GM12878 (cell line): ENCODE measurements at regions not wholly inside any gene's neighbourhood (a gene's known extent, or its start where the extent isn't known, plus 50 kb on each side); places are given as distances from the start of the nearest gene placed in this dataset.

Experiments
- ATAC-seq: fragments of 200-7000 bp; cut with Tn5 transposase; 3 replicates; pipeline ENCODE4 v1.9.1; 2020; ENCODE audit warnings: mild to moderate bottlenecking, moderate library complexity
- BruUV-seq: library from RNA; stranded (reverse); fragments of 400-500 nt; replicated peaks from 2 replicates; lab custom pipeline; 2021; lab: Mats Ljungman, UMichigan
- CTCF ChIA-PET: fragments of 300-600 bp; sonication (Branson Sonifier 250); formaldehyde crosslinking; extraction: SDS; loops from one replicate; lab custom pipeline; 2021; ENCODE audit warnings: inconsistent platforms; lab: Yijun Ruan, JAX
- POLR2A ChIA-PET: fragments of 350-600 bp; formaldehyde crosslinking; extraction: SDS; loops from one replicate; lab custom pipeline; 2021; ENCODE audit warnings: inconsistent platforms; lab: Charles Lee
- RAD21 ChIA-PET: fragments of 300-600 bp; sonication (Branson Sonifier 250); formaldehyde crosslinking; loops from one replicate; lab custom pipeline; 2023; ENCODE audit warnings: antibody characterized with exemption; ENCODE audit not compliant: unreplicated experiment; lab: Charles Lee
- SMC1A ChIA-PET: fragments of 300-600 bp; sonication (Branson Sonifier 250); formaldehyde crosslinking; loops from one replicate; lab custom pipeline; 2023; ENCODE audit not compliant: unreplicated experiment, uncharacterized antibody; lab: Charles Lee
- DNase-seq: peaks from one replicate; pipeline ENCODE4 v3.0.0-alpha.2; 2011; ENCODE audit warnings: low read depth, low spot score
- FAIRE-seq: peaks from 3 replicates; lab custom pipeline; 2011; peaks lifted over from hg19 to GRCh38; lab: Jason Lieb, UNC
- H2AFZ ChIP-seq: 2 replicates; pipeline ENCODE4 v1.6.0; 2011; ENCODE audit warnings: low read depth, low read length, control low read depth; ENCODE audit not compliant: control insufficient read depth
- H3K27ac ChIP-seq: 2 replicates; pipeline ENCODE4 v1.5.1; 2011; ENCODE audit warnings: control low read depth; ENCODE audit not compliant: control insufficient read depth, insufficient read depth
- H3K27me3 ChIP-seq, 2 experiments: replicated peaks in 1 of 2; 2 replicates each; pipeline versions ENCODE4 v1.6.0 to v1.6.1; 2011; ENCODE audit warnings: low read length in 1 of 2; ENCODE audit not compliant: control insufficient read depth in 2 of 2, insufficient read depth in 2 of 2
- H3K36me3 ChIP-seq, 2 experiments: 2 replicates each; pipeline ENCODE4 v1.5.1; 2011; ENCODE audit warnings: low read length in 1 of 2; ENCODE audit not compliant: control insufficient read depth in 2 of 2, insufficient read depth in 2 of 2
- H3K4me1 ChIP-seq: 2 replicates; pipeline ENCODE4 v1.6.1; 2011; ENCODE audit warnings: mild to moderate bottlenecking, low read length, moderate library complexity, mixed read lengths; ENCODE audit not compliant: control insufficient read depth, insufficient read depth
- H3K4me2 ChIP-seq: 2 replicates; pipeline ENCODE4 v1.6.0; 2011; ENCODE audit warnings: control low read depth; ENCODE audit not compliant: control insufficient read depth, insufficient read depth
- H3K4me3 ChIP-seq: fragments of 200-600 bp; sonication (generic); 2 replicates; pipeline ENCODE4 v1.5.1; 2016
- H3K79me2 ChIP-seq: 2 replicates; pipeline ENCODE4 v1.6.0; 2011; ENCODE audit warnings: low read length; ENCODE audit not compliant: control insufficient read depth, insufficient read depth
- H3K9ac ChIP-seq: 2 replicates; pipeline ENCODE4 v1.8.0; 2011; ENCODE audit warnings: low read length, control low read depth, mixed read lengths; ENCODE audit not compliant: control insufficient read depth, insufficient read depth
- H3K9me3 ChIP-seq: replicated peaks from 3 replicates; pipeline ENCODE4 v1.5.1; 2011; ENCODE audit warnings: mild to moderate bottlenecking, low read length; ENCODE audit not compliant: control insufficient read depth, insufficient read depth
- H4K20me1 ChIP-seq: 2 replicates; pipeline ENCODE4 v1.6.0; 2011; ENCODE audit not compliant: control insufficient read depth, insufficient read depth
- CHD2 ChIP-seq: IDR thresholded peaks from 2 replicates; pipeline ENCODE4 v1.6.1; 2011; ENCODE audit warnings: low read depth, low read length, improper control_type of control experiment, borderline replicate concordance
- CREM ChIP-seq: IDR thresholded peaks from 2 replicates; pipeline ENCODE4 v1.6.1; 2014; ENCODE audit warnings: antibody characterized with exemption, low read depth
- KDM1A ChIP-seq: fragments of 200-600 bp; sonication (generic); IDR thresholded peaks from 2 replicates; pipeline ENCODE4 v1.6.1; 2016; ENCODE audit warnings: borderline replicate concordance
- MEF2B ChIP-seq: fragments of 450-650 bp; IDR thresholded peaks from 2 replicates; pipeline ENCODE4 v1.6.1; 2018; ENCODE audit warnings: mild to moderate bottlenecking, moderate library complexity; ENCODE audit not compliant: partially characterized antibody, poor library complexity, severe bottlenecking
- NRF1 ChIP-seq: conservative IDR thresholded peaks from 2 replicates; pipeline ENCODE4 v1.6.1; 2011; ENCODE audit warnings: mild to moderate bottlenecking, low read depth, low read length, improper control_type of control experiment
- ZBED1 ChIP-seq: IDR thresholded peaks from 2 replicates; pipeline ENCODE4 v1.6.1; 2016; ENCODE audit warnings: borderline replicate concordance
- ZBTB33 ChIP-seq: fragments of 450-650 bp; IDR thresholded peaks from 2 replicates; pipeline ENCODE4 v1.6.1; 2017; ENCODE audit warnings: mild to moderate bottlenecking
- ZSCAN29 ChIP-seq: fragments of 450-650 bp; IDR thresholded peaks from 2 replicates; pipeline ENCODE4 v1.6.1; 2017; ENCODE audit warnings: mild to moderate bottlenecking, moderate library complexity
- WGBS: methylation state at CpG from one replicate; pipeline ENCODE4 v1.1.6; 2016; ENCODE audit warnings: low lambda C conversion rate; ENCODE audit not compliant: insufficient replicate concordance, insufficient coverage; ENCODE audit errors: missing lambda C conversion rate; 5-methylcytosine and 5-hydroxymethylcytosine counted together
- in situ Hi-C: fragments of 300-500 bp; cut with MboI; formaldehyde crosslinking; loops from 9 replicates; pipeline ENCODE4 v1.14.3; 2018; ENCODE audit warnings: mixed read lengths
- intact Hi-C: fragments of 100-400 bp; cut with micrococcal nuclease; formaldehyde crosslinking; loops from one replicate; pipeline ENCODE4 v1.14.2; 2022; ENCODE audit not compliant: unreplicated experiment
- TF ChIP-seq, protein P1 (sequence below): IDR thresholded peaks from 2 replicates; pipeline ENCODE4 v1.6.1; 2012; ENCODE audit warnings: mild to moderate bottlenecking, low read depth, low read length

DNA sequence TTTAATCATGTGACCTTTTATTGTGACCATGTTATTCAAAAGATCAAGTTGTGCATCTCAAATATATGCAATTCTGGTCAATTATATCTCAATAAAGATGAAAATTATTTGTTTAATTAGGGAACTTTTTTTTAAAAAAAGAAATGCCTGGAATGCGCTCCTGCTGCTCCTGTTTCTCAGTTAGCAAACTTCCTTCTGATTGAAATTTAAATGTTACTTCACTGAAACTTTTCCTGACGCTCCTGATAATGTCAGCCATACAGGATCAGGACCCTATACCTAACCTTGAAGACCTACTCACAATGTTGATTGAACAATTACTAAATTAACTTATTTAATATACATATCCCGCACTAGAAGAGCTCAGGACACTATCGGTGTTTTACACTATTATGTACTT, 190.4 kb downstream of the MACC1 start:
- Histone ChIP-seq H3K4me1 (peaks cover 18% of the 10 kb centered on the region), H3K36me3 (no peaks in the 10 kb centered on the region), H3K4me3 (no peak overlapping the region), H3K4me2 (no peak overlapping the region), H4K20me1 (no peaks in the 10 kb centered on the region), H3K9ac (no peak overlapping the region), H3K27ac (no peak overlapping the region), H2AFZ (no peak overlapping the region), H3K9me3 (peaks cover 5% of the 10 kb centered on the region), H3K79me2 (no peaks in the 10 kb centered on the region), H3K27me3 (no peaks in the 10 kb centered on the region)
- ChIA-PET SMC1A (interaction anchor here (1.2 kb wide), 1 partner anchor 55 kb away, joined by 3 read pairs; no protein-coding TSS in a partner anchor), POLR2A (no interaction called here), RAD21 (no interaction called here), CTCF (no interaction called here)
- BruUV-seq = no TSS peak
- WGBS = 93% methylated on average over 4 of the region's 4 CpGs
- FAIRE-seq = no peak
- in situ Hi-C loops = no loop called here
- ATAC-seq = no peak
- no peak for DNase-seq
- intact Hi-C loops = no loop called here
- no peak for TF ChIP-seq KDM1A
- no peak for TF ChIP-seq CHD2
- no peak for TF ChIP-seq NRF1
- TF ChIP-seq MEF2B = no peak
- TF ChIP-seq CREM = no peak
- TF ChIP-seq ZBTB33 = no peak
- no peak for TF ChIP-seq ZBED1
- TF ChIP-seq, protein P1, sequence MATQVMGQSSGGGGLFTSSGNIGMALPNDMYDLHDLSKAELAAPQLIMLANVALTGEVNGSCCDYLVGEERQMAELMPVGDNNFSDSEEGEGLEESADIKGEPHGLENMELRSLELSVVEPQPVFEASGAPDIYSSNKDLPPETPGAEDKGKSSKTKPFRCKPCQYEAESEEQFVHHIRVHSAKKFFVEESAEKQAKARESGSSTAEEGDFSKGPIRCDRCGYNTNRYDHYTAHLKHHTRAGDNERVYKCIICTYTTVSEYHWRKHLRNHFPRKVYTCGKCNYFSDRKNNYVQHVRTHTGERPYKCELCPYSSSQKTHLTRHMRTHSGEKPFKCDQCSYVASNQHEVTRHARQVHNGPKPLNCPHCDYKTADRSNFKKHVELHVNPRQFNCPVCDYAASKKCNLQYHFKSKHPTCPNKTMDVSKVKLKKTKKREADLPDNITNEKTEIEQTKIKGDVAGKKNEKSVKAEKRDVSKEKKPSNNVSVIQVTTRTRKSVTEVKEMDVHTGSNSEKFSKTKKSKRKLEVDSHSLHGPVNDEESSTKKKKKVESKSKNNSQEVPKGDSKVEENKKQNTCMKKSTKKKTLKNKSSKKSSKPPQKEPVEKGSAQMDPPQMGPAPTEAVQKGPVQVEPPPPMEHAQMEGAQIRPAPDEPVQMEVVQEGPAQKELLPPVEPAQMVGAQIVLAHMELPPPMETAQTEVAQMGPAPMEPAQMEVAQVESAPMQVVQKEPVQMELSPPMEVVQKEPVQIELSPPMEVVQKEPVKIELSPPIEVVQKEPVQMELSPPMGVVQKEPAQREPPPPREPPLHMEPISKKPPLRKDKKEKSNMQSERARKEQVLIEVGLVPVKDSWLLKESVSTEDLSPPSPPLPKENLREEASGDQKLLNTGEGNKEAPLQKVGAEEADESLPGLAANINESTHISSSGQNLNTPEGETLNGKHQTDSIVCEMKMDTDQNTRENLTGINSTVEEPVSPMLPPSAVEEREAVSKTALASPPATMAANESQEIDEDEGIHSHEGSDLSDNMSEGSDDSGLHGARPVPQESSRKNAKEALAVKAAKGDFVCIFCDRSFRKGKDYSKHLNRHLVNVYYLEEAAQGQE = no peak
- no peak for TF ChIP-seq ZSCAN29
